Uterus (tissue), 3 donors: ENCODE measurements at regions not wholly inside any gene's neighbourhood (a gene's known extent, or its start where the extent isn't known, plus 50 kb on each side); places are given as distances from the start of the nearest gene placed in this dataset.

Source experiments
- DNase-seq, 2 donors: peaks; one replicate each; pipeline ENCODE4 v3.0.0-alpha.2; 2019 to 2020
- H3K27ac ChIP-seq, 2 donors: fragments of 200-600 bp; sonication (generic); 1 replicate in 1 of 2; 2 replicates in 1 of 2; pipeline ENCODE4 v1.5.1; 2016 to 2018
- H3K27me3 ChIP-seq, 2 donors: fragments of 200-600 bp; sonication (generic); one replicate each; pipeline ENCODE4 v1.5.1; 2018 to 2019; ENCODE audit warnings: control low read depth in 1 of 2
- H3K36me3 ChIP-seq, 2 donors: fragments of 200-600 bp; sonication (generic); one replicate each; pipeline ENCODE4 v1.5.1; 2019; ENCODE audit warnings: control low read depth in 1 of 2
- H3K4me1 ChIP-seq, 2 donors: fragments of 200-600 bp; sonication (generic); one replicate each; pipeline ENCODE4 v1.5.1; 2018 to 2019; ENCODE audit warnings: control low read depth in 1 of 2
- H3K4me3 ChIP-seq, 2 donors: fragments of 200-600 bp; sonication (generic); 1 replicate in 1 of 2; 2 replicates in 1 of 2; pipeline ENCODE4 v1.5.1; 2018 to 2019; ENCODE audit warnings: mild to moderate bottlenecking in 1 of 2
- H3K9me3 ChIP-seq, 2 donors: fragments of 200-600 bp; sonication (generic); one replicate each; pipeline ENCODE4 v1.5.1; 2019; ENCODE audit warnings: control low read depth in 1 of 2
- CTCF ChIP-seq, 4 experiments: fragments of 200-600 bp in 2 of 4; fragments of 450-650 bp in 2 of 4; sonication (generic) in 2 of 4; IDR thresholded peaks; one replicate each; pipeline ENCODE4 v1.5.1; 2016 to 2019; ENCODE audit warnings: antibody characterized with exemption in 4 of 4, mild to moderate bottlenecking in 2 of 4, moderate library complexity in 1 of 4
- POLR2A ChIP-seq, 2 donors: fragments of 450-650 bp; IDR thresholded peaks; one replicate each; pipeline ENCODE4 v1.6.1; 2016; ENCODE audit warnings: antibody characterized with exemption in 2 of 2, mild to moderate bottlenecking in 1 of 2, moderate library complexity in 1 of 2
- intact Hi-C: fragments of 100-400 bp; cut with DNase I; formaldehyde crosslinking; loops from one replicate; pipeline ENCODE4 v1.15.1; 2023; ENCODE audit warnings: low total_unique reads
- donor health status: DM: yes; HTN: yes; CAD: no.

- intact Hi-C loops, result no loop called here
- TF ChIP-seq POLR2A (IDR thresholded peaks at IDR 0.05) (no peak), CTCF (IDR thresholded peaks at IDR 0.05) (no peak)
- Histone ChIP-seq H3K36me3 (no peaks in the 10 kb centered on the region), H3K9me3 (no peaks in the 10 kb centered on the region), H3K27me3 (no peaks in the 10 kb centered on the region), H3K4me1 (no peaks in the 10 kb centered on the region), H3K4me3 (no peak overlapping the region), H3K27ac (no peak overlapping the region)
- DNase-seq, result no peak
Measured at GRCh38 chr16:86120201-86121192, 221.5 kb downstream of the IRF8 start.

- no peak for TF ChIP-seq POLR2A (IDR thresholded peaks at IDR 0.05)
- no peak for TF ChIP-seq CTCF (IDR thresholded peaks at IDR 0.05)
- no peaks in the 10 kb centered on the region for H3K36me3 ChIP-seq
- intact Hi-C loops, result no loop called here
Measured at GRCh38 chr16:86121374-86122010, 222.5 kb downstream of the IRF8 start.

DNA sequence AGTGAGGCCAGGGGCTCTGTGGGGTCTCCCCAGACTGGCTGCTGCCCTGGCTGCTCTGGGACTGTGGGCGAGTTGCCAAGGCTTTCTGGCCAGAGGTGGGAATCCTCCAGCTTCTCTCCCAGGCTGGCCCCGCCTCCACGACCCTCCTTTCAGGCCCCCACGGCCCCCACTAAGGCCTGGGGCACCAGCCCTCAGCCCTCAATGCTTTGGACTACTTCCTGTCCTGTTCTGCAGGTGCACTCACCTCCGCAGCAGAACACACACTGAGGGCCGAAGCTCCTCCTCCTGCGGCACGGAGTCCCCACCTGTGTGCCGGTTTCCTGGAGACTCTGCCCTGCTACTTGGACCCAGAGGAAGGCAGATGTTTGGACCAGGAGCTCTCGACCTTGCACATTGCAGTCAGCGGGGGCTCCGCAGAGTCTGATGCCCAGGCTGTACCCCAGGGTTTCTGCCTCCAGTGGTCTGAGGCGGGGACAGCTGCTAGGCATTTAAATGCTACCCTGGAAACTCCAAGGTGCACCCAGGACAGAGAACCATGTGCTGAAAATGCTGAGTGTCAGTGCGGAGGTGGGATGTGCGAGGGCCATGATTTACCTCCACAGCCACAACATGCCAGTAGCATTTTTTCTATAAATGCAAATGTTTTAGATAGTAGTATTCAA is 223.8 kb downstream of the IRF8 start:
- no peak for DNase-seq
- Histone ChIP-seq H3K36me3 (no peaks in the 10 kb centered on the region), H3K27ac (no peak overlapping the region), H3K9me3 (no peaks in the 10 kb centered on the region), H3K4me3 (no peak overlapping the region), H3K27me3 (no peaks in the 10 kb centered on the region), H3K4me1 (no peaks in the 10 kb centered on the region)
- intact Hi-C loops, result no loop called here
- no peak for TF ChIP-seq POLR2A (IDR thresholded peaks at IDR 0.05)
- TF ChIP-seq CTCF (IDR thresholded peaks at IDR 0.05), result no peak

More at GRCh38 chr16:86121374-86122010, 222.5 kb downstream of the IRF8 start:
- no peak for DNase-seq
- no peaks in the 10 kb centered on the region for H3K9me3 ChIP-seq
- H3K27me3 ChIP-seq, result no peaks in the 10 kb centered on the region
- no peak overlapping the region for H3K27ac ChIP-seq
- H3K4me3 ChIP-seq, result no peak overlapping the region
- H3K4me1 ChIP-seq, result no peaks in the 10 kb centered on the region

GRCh38 chr16:86124321-86124720 is 225.4 kb downstream of the IRF8 start:
- Histone ChIP-seq H3K4me3 (no peak overlapping the region), H3K27ac (no peak overlapping the region), H3K4me1 (no peaks in the 10 kb centered on the region), H3K9me3 (no peaks in the 10 kb centered on the region), H3K36me3 (no peaks in the 10 kb centered on the region), H3K27me3 (no peaks in the 10 kb centered on the region)
- no peak for TF ChIP-seq POLR2A (IDR thresholded peaks at IDR 0.05)
- no peak for TF ChIP-seq CTCF (IDR thresholded peaks at IDR 0.05)
- DNase-seq, result no peak
- intact Hi-C loops, result no loop called here
